Upper lobe of left lung (tissue), 6 donors: ENCODE measurements at regions not wholly inside any gene's neighbourhood (a gene's known extent, or its start where the extent isn't known, plus 50 kb on each side); places are given as distances from the start of the nearest gene placed in this dataset.

Experiments
- ATAC-seq, 2 donors: fragments of 200-7000 bp; cut with Tn5 transposase; one replicate each; pipeline ENCODE4 v1.9.1; 2022; ENCODE audit warnings: mild to moderate bottlenecking in 2 of 2, moderate library complexity in 2 of 2; ENCODE audit not compliant: low FRiP score in 2 of 2
- DNase-seq, 2 donors: peaks; one replicate each; pipeline ENCODE4 v3.0.0-alpha.2; 2019 to 2020
- H3K27ac ChIP-seq, 4 donors: fragments of 200-600 bp; sonication (generic); one replicate each; pipeline ENCODE4 v1.5.1; 2016 to 2019
- H3K27me3 ChIP-seq, 4 donors: fragments of 200-600 bp; sonication (generic); one replicate each; pipeline ENCODE4 v1.5.1; 2017 to 2019
- H3K36me3 ChIP-seq, 4 donors: fragments of 200-600 bp; sonication (generic); one replicate each; pipeline ENCODE4 v1.5.1; 2016 to 2019
- H3K4me1 ChIP-seq, 4 donors: fragments of 200-600 bp; sonication (generic); one replicate each; pipeline ENCODE4 v1.5.1; 2018 to 2019
- H3K4me3 ChIP-seq, 4 donors: fragments of 200-600 bp; sonication (generic); one replicate each; pipeline ENCODE4 v1.5.1; 2017 to 2019; ENCODE audit warnings: mild to moderate bottlenecking in 2 of 4, moderate library complexity in 1 of 4
- H3K9me3 ChIP-seq, 4 donors: fragments of 200-600 bp; sonication (generic); one replicate each; pipeline ENCODE4 v1.5.1; 2018 to 2019
- EP300 ChIP-seq, 4 donors: sonication (generic); formaldehyde crosslinking; IDR thresholded peaks; one replicate each; pipeline ENCODE4 v1.5.1; 2017; ENCODE audit warnings: antibody characterized with exemption in 4 of 4, control low read depth in 2 of 4
- POLR2A ChIP-seq, 4 donors: fragments of 450-650 bp; IDR thresholded peaks; one replicate each; pipeline ENCODE4 v1.5.1; 2016 to 2017; ENCODE audit warnings: antibody characterized with exemption in 4 of 4, mild to moderate bottlenecking in 2 of 4
- POLR2AphosphoS5 ChIP-seq, 2 donors: sonication (generic); formaldehyde crosslinking; IDR thresholded peaks; one replicate each; pipeline ENCODE4 v1.5.1; 2017; ENCODE audit warnings: antibody characterized with exemption in 2 of 2
- WGBS, 2 donors: methylation state at CpG; one replicate each; pipeline ENCODE4 v1.1.5; 2017 to 2018; 5-methylcytosine and 5-hydroxymethylcytosine counted together
- TF ChIP-seq, protein P1 (sequence below), 6 experiments: fragments of 450-650 bp in 4 of 6; fragments of 200-600 bp in 2 of 6; sonication (generic) in 2 of 6; IDR thresholded peaks; one replicate each; pipeline ENCODE4 v1.5.1; 2016 to 2019; ENCODE audit warnings: antibody characterized with exemption in 6 of 6
- donor health status: DM: no; HTN: no; CAD: no; lungs with moderate emphysema.
- donor health status: DM: no; HTN: yes; CAD: no; lungs with severe emphysema.

DNA sequence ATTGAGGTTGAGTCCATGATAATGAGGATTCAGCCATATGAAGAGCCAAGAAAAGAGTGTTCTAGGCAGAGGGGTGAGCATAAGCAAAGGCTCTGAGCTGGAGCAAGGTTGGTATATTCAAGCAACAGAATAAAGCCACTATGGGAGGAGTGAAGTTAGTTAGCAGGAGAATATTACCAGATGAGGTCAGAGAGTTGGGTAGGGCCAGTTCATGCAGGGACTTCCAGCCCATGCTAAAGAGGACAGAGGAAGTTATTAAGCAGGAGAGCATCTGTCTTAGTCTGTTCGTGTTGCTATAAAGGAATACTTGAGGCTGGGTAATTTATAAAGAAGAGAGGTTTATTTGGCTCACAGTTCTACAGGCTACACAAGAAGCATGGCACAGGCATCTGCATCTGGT, 57.1 kb upstream of the ATG10 start:
- no peaks in the 10 kb centered on the region for H3K9me3 ChIP-seq
- DNase-seq: no peak
- WGBS, 2 donors: 67% methylated on average over 1 of the region's 1 CpG
- no peaks in the 10 kb centered on the region for H3K4me1 ChIP-seq
- ATAC-seq: no peak
- TF ChIP-seq POLR2A (IDR thresholded peaks at IDR 0.05): no peak
- TF ChIP-seq, protein P1, sequence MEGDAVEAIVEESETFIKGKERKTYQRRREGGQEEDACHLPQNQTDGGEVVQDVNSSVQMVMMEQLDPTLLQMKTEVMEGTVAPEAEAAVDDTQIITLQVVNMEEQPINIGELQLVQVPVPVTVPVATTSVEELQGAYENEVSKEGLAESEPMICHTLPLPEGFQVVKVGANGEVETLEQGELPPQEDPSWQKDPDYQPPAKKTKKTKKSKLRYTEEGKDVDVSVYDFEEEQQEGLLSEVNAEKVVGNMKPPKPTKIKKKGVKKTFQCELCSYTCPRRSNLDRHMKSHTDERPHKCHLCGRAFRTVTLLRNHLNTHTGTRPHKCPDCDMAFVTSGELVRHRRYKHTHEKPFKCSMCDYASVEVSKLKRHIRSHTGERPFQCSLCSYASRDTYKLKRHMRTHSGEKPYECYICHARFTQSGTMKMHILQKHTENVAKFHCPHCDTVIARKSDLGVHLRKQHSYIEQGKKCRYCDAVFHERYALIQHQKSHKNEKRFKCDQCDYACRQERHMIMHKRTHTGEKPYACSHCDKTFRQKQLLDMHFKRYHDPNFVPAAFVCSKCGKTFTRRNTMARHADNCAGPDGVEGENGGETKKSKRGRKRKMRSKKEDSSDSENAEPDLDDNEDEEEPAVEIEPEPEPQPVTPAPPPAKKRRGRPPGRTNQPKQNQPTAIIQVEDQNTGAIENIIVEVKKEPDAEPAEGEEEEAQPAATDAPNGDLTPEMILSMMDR (IDR thresholded peaks at IDR 0.05): no peak
- no peak for TF ChIP-seq EP300 (IDR thresholded peaks at IDR 0.05)
- no peak for TF ChIP-seq POLR2AphosphoS5 (IDR thresholded peaks at IDR 0.05)
- H3K36me3 ChIP-seq: no peaks in the 10 kb centered on the region
- H3K4me3 ChIP-seq: no peak overlapping the region
- H3K27ac ChIP-seq: no peak overlapping the region
- no peaks in the 10 kb centered on the region for H3K27me3 ChIP-seq

DNA sequence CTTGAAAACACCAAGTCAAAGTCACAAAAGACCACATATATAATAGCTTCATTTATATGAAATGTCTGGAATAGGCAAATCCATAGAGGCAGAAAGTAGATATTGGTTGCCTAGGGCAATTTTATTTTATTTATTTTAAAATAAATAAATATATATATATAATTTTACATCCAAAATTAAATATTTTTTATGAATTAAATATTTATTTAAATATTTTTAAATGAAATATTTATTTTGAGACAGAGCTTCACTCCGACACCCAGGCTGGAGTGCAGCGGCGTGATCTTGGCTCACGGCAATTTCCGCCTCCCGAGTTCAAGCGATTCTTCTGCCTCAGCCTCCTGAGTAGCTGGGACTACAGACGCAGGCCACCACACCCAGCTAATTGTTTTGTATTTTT, 58.9 kb upstream of the ATG10 start:
- no peaks in the 10 kb centered on the region for H3K9me3 ChIP-seq
- H3K4me3 ChIP-seq: no peak overlapping the region
- no peaks in the 10 kb centered on the region for H3K36me3 ChIP-seq
- H3K4me1 ChIP-seq: no peaks in the 10 kb centered on the region
- no peaks in the 10 kb centered on the region for H3K27me3 ChIP-seq
- ATAC-seq (no peak), DNase-seq (peak in 1 of 2 donors; percentile 21)
- WGBS, 2 donors: 96 to 97% methylated on average over 8 of the region's 8 CpGs
- no peak overlapping the region for H3K27ac ChIP-seq
- TF ChIP-seq POLR2A (IDR thresholded peaks at IDR 0.05) (no peak), POLR2AphosphoS5 (IDR thresholded peaks at IDR 0.05) (no peak), EP300 (IDR thresholded peaks at IDR 0.05) (no peak)
- TF ChIP-seq, protein P1 (IDR thresholded peaks at IDR 0.05): no peak

DNA sequence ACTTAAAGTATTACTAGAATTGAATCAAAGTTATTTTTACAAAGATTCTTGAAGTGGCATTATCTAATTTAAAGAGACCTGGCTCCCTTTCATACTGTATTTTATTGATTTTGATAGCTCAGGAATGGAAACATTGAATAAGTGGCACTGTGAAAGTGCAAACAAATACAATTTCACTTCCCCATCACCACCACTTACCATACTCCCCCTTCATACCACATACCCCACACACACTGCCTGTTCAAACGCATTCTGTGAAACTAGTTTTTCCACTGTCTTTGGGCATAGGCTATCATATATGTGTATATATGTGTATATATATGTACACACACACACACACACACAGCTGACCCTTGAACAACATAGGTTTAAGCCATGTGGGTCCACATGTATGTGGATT, 62.1 kb upstream of the ATG10 start:
- H3K36me3 ChIP-seq: no peaks in the 10 kb centered on the region
- ATAC-seq (peak in 1 of 2 donors; percentile 26), DNase-seq (no peak)
- TF ChIP-seq, protein P1 (IDR thresholded peaks at IDR 0.05): no peak
- TF ChIP-seq EP300 (IDR thresholded peaks at IDR 0.05) (no peak), POLR2A (IDR thresholded peaks at IDR 0.05) (no peak), POLR2AphosphoS5 (IDR thresholded peaks at IDR 0.05) (no peak)
- WGBS, 2 donors: 81 to 84% methylated on average over 1 of the region's 1 CpG
- H3K4me1 ChIP-seq: no peaks in the 10 kb centered on the region
- H3K27ac ChIP-seq: no peak overlapping the region
- H3K27me3 ChIP-seq: no peaks in the 10 kb centered on the region
- no peaks in the 10 kb centered on the region for H3K9me3 ChIP-seq
- H3K4me3 ChIP-seq: no peak overlapping the region

- no peak for DNase-seq
- WGBS, 2 donors: 56 to 59% methylated on average over 5 of the region's 5 CpGs
- ATAC-seq: no peak
Measured at GRCh38 chr5:81908771-81909170, 63.1 kb upstream of the ATG10 start.

GRCh38 chr5:81908044-81908443, 63.8 kb upstream of the ATG10 start:
- no peak overlapping the region for H3K27ac ChIP-seq
- 90 to 92% methylated on average over 10 of the region's 10 CpGs for WGBS, 2 donors
- no peaks in the 10 kb centered on the region for H3K36me3 ChIP-seq
- no peaks in the 10 kb centered on the region for H3K27me3 ChIP-seq
- H3K4me3 ChIP-seq: no peak overlapping the region
- H3K4me1 ChIP-seq: no peaks in the 10 kb centered on the region
- ATAC-seq (no peak), DNase-seq (no peak)
- TF ChIP-seq, protein P1 (IDR thresholded peaks at IDR 0.05): no peak
- no peak for TF ChIP-seq POLR2A (IDR thresholded peaks at IDR 0.05)
- TF ChIP-seq POLR2AphosphoS5 (IDR thresholded peaks at IDR 0.05): no peak
- TF ChIP-seq EP300 (IDR thresholded peaks at IDR 0.05): no peak
- no peaks in the 10 kb centered on the region for H3K9me3 ChIP-seq

More at GRCh38 chr5:81908771-81909170, 63.1 kb upstream of the ATG10 start:
- Histone ChIP-seq H3K4me3 (no peak overlapping the region), H3K4me1 (no peaks in the 10 kb centered on the region), H3K36me3 (no peaks in the 10 kb centered on the region), H3K27ac (no peak overlapping the region), H3K27me3 (no peaks in the 10 kb centered on the region), H3K9me3 (no peaks in the 10 kb centered on the region)
- TF ChIP-seq POLR2AphosphoS5 (IDR thresholded peaks at IDR 0.05): no peak
- no peak for TF ChIP-seq POLR2A (IDR thresholded peaks at IDR 0.05)
- no peak for TF ChIP-seq EP300 (IDR thresholded peaks at IDR 0.05)
- TF ChIP-seq, protein P1 (IDR thresholded peaks at IDR 0.05): no peak
